Ovary (tissue), 7 donors: ENCODE measurements at regions not wholly inside any gene's neighbourhood (a gene's known extent, or its start where the extent isn't known, plus 50 kb on each side); places are given as distances from the start of the nearest gene placed in this dataset.

Source experiments
- DNase-seq, 5 donors: peaks; one replicate each; pipeline ENCODE4 v3.0.0-alpha.2; 2019 to 2020
- H3K27ac ChIP-seq, 2 donors: fragments of 200-600 bp; one replicate each; pipeline versions ENCODE4 v1.5.1 to v1.8.0; 2019 to 2022
- H3K27me3 ChIP-seq: fragments of 200-600 bp; one replicate; pipeline ENCODE4 v1.8.0; 2022
- H3K36me3 ChIP-seq: fragments of 200-600 bp; sonication (generic); one replicate; pipeline ENCODE4 v1.5.1; 2019
- H3K4me1 ChIP-seq: one replicate; pipeline ENCODE4 v1.8.1; 2013; ENCODE audit warnings: mild to moderate bottlenecking, moderate library complexity; ENCODE audit not compliant: insufficient read depth
- H3K4me3 ChIP-seq: fragments of 200-600 bp; sonication (generic); one replicate; pipeline ENCODE4 v1.5.1; 2017
- H3K9me3 ChIP-seq, 2 donors: fragments of 200-600 bp in 1 of 2; sonication (generic) in 1 of 2; one replicate each; pipeline versions ENCODE4 v1.5.1 to v1.8.1; 2013 to 2019; ENCODE audit warnings: mild to moderate bottlenecking in 1 of 2, moderate library complexity in 1 of 2
- EP300 ChIP-seq: sonication (generic); formaldehyde crosslinking; IDR thresholded peaks from one replicate; pipeline ENCODE4 v1.6.1; 2017; ENCODE audit warnings: antibody characterized with exemption
- POLR2A ChIP-seq: fragments of 450-650 bp; IDR thresholded peaks from one replicate; pipeline ENCODE4 v1.6.1; 2017; ENCODE audit warnings: antibody characterized with exemption, mild to moderate bottlenecking, moderate library complexity
- WGBS, 3 donors: extraction: QIAGEN DNeasy Blood & Tissue Kit in 1 of 3; methylation state at CpG; one replicate each; pipeline versions ENCODE4 v1.1.5 to v1.1.7; 2013 to 2017; 5-methylcytosine and 5-hydroxymethylcytosine counted together
- intact Hi-C, 4 donors: fragments of 100-400 bp; cut with DNase I; formaldehyde crosslinking; loops; one replicate each; pipeline versions ENCODE4 v1.11.0 to v1.15.1; 2022 to 2023
- TF ChIP-seq, protein P1 (sequence below), 3 donors: fragments of 450-650 bp in 2 of 3; fragments of 200-600 bp in 1 of 3; IDR thresholded peaks; one replicate each; pipeline versions ENCODE4 v1.5.1 to v1.8.0; 2016 to 2022; ENCODE audit warnings: antibody characterized with exemption in 3 of 3, mild to moderate bottlenecking in 1 of 3
- donor health status: DM: no; HTN: no; CAD: no; lungs with moderate emphysema.
- donor health status: DM: no; HTN: no; CAD: no.
- donor health status: Bipolar disorder and iron deficiency.
- donor health status: DM: no; HTN: no; CAD: no.
- donor health status: DM: yes; HTN: yes; CAD: no.

DNA sequence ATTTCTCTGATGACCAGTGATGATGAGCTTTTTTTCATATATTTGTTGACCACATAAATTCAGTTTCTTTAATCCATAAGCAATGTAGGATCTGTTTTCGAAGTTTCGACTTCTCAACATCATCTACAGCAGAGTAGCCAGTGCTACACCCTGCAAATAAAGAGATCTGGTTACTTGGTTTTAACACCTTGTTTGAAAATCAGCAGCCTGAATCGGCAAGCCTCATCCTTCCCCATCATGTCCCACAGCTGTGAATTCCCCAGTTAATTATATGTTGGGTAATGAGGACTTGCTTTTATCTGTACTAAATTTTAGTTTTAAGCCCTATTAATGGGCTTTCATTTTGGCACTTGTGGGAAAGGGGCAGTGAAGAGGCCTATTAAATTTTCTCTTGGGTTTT, 80.6 kb downstream of the BMP2 start:
- Histone ChIP-seq H3K9me3 (no peaks in the 10 kb centered on the region), H3K27ac (no peak overlapping the region), H3K36me3 (no peaks in the 10 kb centered on the region), H3K4me1 (peaks cover 4% of the 10 kb centered on the region), H3K4me3 (no peak overlapping the region), H3K27me3 (no peaks in the 10 kb centered on the region)
- no peak for DNase-seq
- intact Hi-C loops: no loop called here
- 84 to 86% (median 86%) methylated on average over 3 of the region's 3 CpGs for WGBS, 3 donors
- TF ChIP-seq POLR2A (no peak), EP300 (no peak)
- TF ChIP-seq, protein P1, sequence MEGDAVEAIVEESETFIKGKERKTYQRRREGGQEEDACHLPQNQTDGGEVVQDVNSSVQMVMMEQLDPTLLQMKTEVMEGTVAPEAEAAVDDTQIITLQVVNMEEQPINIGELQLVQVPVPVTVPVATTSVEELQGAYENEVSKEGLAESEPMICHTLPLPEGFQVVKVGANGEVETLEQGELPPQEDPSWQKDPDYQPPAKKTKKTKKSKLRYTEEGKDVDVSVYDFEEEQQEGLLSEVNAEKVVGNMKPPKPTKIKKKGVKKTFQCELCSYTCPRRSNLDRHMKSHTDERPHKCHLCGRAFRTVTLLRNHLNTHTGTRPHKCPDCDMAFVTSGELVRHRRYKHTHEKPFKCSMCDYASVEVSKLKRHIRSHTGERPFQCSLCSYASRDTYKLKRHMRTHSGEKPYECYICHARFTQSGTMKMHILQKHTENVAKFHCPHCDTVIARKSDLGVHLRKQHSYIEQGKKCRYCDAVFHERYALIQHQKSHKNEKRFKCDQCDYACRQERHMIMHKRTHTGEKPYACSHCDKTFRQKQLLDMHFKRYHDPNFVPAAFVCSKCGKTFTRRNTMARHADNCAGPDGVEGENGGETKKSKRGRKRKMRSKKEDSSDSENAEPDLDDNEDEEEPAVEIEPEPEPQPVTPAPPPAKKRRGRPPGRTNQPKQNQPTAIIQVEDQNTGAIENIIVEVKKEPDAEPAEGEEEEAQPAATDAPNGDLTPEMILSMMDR (IDR thresholded peaks at IDR 0.05): no peak

- WGBS, 3 donors: 63 to 80% (median 72%) methylated on average over 2 of the region's 2 CpGs
- intact Hi-C loops: no loop called here
- H3K27ac ChIP-seq: no peak overlapping the region
- no peak for DNase-seq
- no peaks in the 10 kb centered on the region for H3K9me3 ChIP-seq
- TF ChIP-seq POLR2A: no peak
- no peak for TF ChIP-seq EP300
- TF ChIP-seq, protein P1 (IDR thresholded peaks at IDR 0.05): no peak
- H3K4me3 ChIP-seq: no peak overlapping the region
- no peaks in the 10 kb centered on the region for H3K36me3 ChIP-seq
- H3K27me3 ChIP-seq: no peaks in the 10 kb centered on the region
- H3K4me1 ChIP-seq: no peaks in the 10 kb centered on the region
These were observed 81.5 kb downstream of the BMP2 start for GRCh38 chr20:6848992-6849391.

DNA sequence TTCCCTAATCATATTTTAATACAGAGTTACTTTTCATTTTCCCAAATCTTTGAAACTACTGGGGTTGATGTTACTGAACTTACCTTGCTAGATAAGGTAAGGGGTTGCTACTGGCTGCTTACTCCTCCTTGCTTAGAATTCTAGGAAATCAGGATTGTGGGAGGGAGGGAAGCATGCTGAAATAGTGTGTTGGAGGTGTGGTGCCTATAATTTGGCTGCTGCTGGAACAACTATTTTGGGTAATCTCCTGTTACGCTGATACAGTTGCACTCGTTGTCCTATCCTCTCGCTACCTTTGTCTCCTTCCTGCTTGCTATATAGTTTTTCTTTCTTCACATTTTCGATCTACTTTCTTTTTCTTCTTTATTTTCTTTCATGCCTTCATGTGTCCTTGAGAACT, 83.7 kb downstream of the BMP2 start:
- no peak overlapping the region for H3K4me3 ChIP-seq
- no peaks in the 10 kb centered on the region for H3K27me3 ChIP-seq
- TF ChIP-seq, protein P1 (IDR thresholded peaks at IDR 0.05): no peak
- no peak for TF ChIP-seq POLR2A
- intact Hi-C loops: no loop called here
- WGBS, 3 donors: 36 to 55% (median 48%) methylated on average over 4 of the region's 4 CpGs
- H3K36me3 ChIP-seq: no peaks in the 10 kb centered on the region
- H3K4me1 ChIP-seq: no peaks in the 10 kb centered on the region
- H3K27ac ChIP-seq: no peak overlapping the region
- H3K9me3 ChIP-seq: no peaks in the 10 kb centered on the region
- DNase-seq: no peak

DNA sequence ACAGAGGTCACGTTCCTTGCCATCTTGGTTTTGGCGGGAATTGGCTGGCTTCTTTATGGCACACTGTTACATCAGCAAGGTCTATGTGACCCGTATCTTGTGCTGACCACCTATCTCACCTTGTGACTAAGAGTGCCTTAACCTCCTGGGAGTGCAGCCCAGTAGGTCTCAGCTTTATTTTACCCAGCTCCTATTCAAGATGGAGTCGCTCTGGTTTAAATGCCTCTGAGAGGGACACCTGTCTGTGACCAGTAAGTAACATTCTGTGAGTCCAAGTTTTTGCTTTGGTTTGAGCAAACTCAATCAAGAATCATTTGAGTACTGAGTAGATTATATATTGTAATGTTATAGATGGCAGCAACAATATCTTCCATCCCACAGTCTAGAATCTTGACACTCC, 85.0 kb downstream of the BMP2 start:
- DNase-seq: no peak
- Histone ChIP-seq H3K27me3 (no peaks in the 10 kb centered on the region), H3K36me3 (no peaks in the 10 kb centered on the region), H3K4me1 (no peaks in the 10 kb centered on the region), H3K27ac (no peak overlapping the region), H3K4me3 (no peak overlapping the region), H3K9me3 (no peaks in the 10 kb centered on the region)
- TF ChIP-seq, protein P1 (IDR thresholded peaks at IDR 0.05): no peak
- TF ChIP-seq EP300 (no peak), POLR2A (no peak)
- 95 to 100% (median 96%) methylated on average over 4 of the region's 4 CpGs for WGBS, 3 donors
- intact Hi-C loops: no loop called here

DNA sequence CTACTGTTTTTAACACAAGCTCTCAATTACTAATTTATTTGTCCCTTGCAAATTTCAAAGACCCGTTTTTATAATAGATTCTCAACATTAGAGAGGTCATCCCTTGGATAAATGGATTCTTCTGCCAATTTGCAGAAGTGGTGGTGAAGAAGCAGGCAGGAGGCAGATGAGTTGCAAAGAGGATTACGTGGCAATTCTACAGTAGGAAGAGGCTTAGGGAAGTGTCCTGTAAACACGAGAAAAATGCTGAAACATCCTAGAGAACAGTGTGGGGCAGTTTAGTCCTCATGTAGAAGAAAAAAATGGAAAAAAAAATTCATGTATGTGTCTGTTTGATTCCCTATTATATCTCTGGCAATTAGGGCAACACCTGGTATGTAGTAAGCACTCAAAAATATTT, 87.6 kb downstream of the BMP2 start:
- H3K27ac ChIP-seq: no peak overlapping the region
- H3K27me3 ChIP-seq: no peaks in the 10 kb centered on the region
- WGBS, 3 donors: 48 to 68% (median 63%) methylated on average over 3 of the region's 3 CpGs
- H3K9me3 ChIP-seq: no peaks in the 10 kb centered on the region
- intact Hi-C loops: no loop called here
- H3K4me3 ChIP-seq: no peak overlapping the region
- no peaks in the 10 kb centered on the region for H3K36me3 ChIP-seq
- TF ChIP-seq EP300 (no peak), POLR2A (no peak)
- TF ChIP-seq, protein P1 (IDR thresholded peaks at IDR 0.05): no peak
- no peaks in the 10 kb centered on the region for H3K4me1 ChIP-seq
- no peak for DNase-seq
